Dedifferentiated amniotic fluid mesenchymal stem cell (primary cell): ENCODE measurements at regions not wholly inside any gene's neighbourhood (a gene's known extent, or its start where the extent isn't known, plus 50 kb on each side); places are given as distances from the start of the nearest gene placed in this dataset.
A peak's percentile ranks its signal among the peaks of the same experiment; 100 is the strongest.
"Not testable (repeated sequence)": the region's sequence is repeated elsewhere in the genome, so short reads cannot be mapped to it uniquely, and the experiment has no call there.

ENCODE experiments used
- DNase-seq: peaks from one replicate; pipeline ENCODE4 v3.0.0-alpha.2; 2016; ENCODE audit errors: extremely low spot score

DNA sequence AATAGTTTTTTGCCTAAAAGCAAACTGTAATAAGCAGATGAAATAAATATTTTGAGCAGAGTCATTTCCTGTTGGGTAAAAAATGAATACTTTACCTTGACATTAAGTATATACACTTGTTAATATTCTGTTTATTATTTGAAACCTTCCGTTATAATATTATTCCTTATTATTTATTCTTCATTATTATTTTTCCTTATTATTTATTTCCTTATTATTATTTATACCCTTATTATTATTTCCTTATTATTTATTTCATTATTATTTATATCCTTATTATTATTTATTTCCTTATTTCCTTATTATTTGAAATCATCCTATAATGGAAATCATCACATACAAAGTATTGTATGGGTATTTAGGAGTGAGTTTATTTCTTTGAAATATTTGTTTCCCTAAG, 232.2 kb upstream of the RBBP8 start:
- no peak for DNase-seq

DNA sequence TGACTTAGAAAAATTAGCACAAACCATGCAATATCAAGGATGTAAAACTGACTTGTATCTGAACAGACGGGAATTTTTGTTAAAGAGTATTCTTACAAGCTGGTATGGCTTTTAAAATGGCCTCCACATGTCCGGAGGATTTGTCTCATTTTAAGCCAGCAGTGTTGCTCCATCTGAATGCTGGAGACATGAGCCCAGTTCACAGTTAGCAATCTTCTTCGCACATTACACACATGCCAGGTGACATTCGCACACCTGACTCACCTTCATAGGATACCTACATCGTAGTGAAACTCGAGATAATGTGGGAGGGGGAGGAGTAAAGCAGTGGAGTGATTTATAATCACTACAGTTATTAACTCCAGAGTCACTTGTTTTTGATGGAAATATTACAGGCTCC, 231.8 kb upstream of the RBBP8 start:
- DNase-seq: no peak

DNA sequence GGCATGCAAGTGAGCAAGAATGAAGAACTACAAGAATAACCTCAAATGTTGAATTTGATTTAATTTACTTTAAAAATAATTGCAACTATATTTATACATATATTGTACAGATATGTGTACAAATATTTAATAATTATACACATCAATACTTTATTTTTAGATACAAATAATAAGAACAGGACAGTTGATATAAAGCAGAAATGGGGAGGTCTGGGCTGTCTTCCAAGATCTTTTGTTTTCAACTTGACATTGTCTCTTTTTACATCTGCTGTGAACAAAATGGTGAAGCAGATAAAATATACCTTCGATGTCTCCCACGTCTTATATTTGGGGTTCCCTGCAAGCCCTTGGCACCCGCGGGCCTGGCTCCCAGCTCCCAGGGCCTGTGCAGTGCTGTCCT, 231.3 kb upstream of the RBBP8 start:
- no peak for DNase-seq

DNA sequence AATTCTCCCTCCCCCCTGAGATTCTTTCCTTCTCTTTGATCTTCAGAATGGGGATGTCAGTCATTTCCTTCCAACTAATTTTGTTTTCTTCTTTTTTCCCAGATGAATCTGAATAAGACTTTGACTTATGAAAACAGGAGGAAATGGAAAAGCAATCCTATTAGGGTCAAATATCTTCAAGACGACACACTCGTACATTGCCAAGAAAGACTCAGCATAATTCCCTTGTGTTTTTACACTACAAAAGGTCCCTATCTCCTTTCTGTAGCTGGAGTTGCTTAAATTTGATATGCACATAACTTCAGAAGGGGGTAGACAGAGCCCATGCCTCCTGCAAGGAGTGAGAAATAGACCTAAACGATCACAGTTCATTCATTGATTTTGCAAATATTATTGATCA, 230.3 kb upstream of the RBBP8 start:
- no peak for DNase-seq

DNA sequence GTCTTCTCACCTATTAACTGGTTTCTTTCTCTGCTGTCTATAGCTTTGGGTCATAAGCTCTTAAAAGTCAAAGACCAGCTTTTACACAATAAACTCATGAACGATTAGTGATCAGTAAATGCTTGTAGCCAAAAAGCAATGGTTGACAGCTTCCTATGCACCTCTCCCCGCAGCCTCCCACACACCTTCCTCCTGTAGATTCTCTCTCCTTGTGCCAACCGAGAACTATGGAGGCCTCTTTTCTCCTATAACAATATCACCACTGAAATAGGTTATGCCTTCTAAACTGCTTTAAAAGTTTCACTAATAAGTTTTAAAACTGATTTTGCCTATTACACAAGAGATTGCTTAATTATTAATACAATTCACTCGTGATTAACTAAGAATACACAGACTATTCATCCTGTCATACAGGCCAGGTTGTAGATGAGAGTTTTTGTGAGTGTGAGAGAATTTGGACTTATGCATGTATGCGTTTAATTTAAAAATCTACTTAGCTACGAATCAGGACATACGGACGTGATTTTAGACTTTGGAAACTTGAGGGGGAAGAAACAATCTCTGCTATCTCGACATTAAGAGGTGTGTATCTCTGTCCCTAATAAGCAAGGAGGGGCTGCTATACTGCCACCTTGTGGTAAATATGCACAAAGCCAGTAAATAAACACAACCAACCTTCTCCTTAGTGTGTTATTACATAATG, 229.1 kb upstream of the RBBP8 start:
- DNase-seq: no peak

DNA sequence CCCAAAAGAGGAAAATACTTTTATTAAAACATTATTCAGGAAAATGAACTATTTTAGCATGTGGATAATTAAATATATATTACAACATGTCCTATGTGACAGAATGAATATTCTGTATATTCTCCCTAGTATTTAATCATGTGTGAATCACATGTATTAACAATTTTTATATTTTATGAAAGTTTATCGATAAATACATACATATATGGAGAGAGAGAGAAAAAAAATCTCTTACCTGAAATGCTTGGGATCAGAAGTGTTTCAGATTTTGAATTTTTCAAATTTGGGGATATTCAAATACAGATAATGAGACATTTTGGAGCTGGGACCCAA, 228.6 kb upstream of the RBBP8 start:
- no peak for DNase-seq

DNA sequence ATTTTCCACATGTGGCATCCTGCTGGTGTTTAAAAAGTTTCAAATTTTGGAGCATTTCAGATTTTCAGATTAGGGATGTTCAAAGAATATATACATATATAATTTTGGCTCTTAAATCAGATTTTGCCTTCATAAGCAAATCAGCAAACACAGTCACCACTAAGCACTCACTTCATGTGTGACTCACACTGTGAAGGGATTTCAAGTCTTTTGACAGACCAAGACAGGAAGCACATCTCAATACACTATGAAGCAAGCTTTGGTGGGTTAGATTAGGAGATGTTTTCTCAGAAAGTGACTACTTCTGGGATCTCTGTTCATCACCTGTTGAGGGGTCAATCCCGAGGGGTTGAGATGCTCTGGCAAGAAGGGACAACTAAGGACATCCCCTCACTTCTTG, 227.8 kb upstream of the RBBP8 start:
- peak; percentile 41 for DNase-seq

DNA sequence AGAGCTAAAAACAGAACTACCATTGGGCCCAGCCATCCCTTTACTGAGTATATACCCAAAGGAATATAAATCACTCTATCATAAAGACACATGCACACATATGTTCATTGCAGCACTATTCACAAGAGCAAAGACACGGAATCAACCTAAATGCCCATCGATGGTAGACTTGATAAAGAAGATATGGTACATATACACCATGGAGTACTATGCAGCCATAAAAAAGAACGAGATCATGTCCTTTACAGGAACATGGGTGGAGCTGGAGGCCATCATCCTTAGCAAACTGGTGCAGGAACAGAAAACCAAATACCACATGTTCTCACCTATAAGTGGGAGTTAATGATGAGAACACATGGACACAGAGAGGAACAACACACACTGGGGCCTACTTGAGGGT, 227.1 kb upstream of the RBBP8 start:
- not testable (repeated sequence) for DNase-seq

DNA sequence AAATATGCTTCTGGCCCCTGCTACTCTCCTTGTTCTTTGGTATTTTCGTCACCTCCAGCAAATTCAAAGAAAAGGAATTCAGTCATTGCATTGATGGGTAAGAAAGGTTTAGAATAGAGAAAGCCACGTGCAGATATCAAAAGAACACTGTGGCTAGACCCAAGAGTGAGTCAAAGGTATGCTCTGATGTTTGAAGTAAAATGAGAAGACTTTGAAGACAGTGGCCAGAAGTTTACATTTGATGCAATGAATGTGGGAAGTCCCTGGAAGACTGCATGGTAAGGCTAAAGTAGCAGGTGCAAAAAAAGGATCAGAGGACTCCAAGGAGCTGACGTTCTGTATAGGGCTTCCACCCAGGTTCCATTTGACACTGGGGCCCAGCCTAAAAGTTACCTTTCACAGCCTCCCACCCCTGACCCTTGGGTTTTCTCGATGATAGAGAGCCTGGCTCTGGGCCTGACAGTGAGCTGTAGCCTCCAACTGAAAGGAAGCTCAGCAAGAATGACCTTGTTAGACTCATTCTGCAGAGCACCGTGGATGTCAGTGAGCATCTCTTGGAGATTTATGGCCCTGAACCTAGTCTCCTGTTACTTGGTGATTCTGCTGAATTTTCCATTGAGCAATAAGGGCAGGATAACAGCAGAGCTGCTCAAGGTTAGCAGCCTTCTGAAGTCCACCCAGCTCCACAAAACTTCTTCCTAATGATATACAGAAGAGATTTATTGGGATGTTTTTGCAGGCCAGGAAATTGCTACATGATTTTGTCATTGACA, 223.7 kb upstream of the RBBP8 start:
- no peak for DNase-seq

DNA sequence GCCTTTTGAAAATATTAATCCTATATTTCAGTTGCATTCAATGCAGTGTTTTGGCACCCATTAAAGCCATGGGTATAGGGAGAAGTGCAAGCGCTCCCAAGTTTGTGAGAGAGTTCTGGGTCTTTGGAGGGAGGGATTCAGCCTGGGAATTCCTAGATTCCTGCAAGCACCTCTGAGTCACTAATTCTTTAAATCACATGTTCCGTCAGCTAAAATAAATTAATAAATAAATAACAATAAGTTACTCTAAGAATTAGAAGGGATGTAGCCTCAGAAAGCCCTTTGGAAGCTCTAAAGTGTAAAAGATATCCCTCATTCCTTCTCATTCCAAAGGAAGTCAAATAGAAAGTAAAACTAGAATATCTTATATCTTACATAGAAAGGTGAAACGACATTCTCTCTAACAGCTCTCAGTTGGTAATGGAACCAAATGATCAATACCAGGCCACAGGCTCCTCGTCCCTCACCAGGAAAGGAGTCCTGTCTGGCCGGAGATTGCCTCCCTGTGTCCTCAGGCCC, 222.4 kb upstream of the RBBP8 start:
- DNase-seq: no peak

DNA sequence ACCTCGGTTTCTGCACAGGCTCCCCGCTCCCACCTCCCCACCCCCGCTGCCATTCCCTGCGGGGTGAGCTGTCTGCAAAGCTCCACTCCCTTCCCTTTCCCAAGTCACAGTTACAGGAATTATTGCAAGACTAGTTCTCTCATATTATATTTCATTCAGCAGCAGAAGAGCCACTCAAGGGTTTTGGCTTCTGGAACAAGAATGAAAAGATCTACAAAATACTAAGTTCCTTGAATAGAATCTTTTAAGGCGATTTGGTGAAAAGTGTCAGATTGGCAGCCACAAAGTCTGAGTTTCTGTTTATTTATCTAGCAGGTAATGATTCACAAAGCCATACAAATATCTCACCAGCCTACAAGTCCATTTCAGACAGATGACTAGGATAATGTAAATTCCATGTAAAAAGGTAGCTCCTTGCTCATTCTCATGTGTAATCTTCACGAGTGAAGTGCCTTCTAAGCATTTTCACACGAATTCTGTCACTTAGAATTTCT, 221.9 kb upstream of the RBBP8 start:
- DNase-seq: peak; percentile 56

DNA sequence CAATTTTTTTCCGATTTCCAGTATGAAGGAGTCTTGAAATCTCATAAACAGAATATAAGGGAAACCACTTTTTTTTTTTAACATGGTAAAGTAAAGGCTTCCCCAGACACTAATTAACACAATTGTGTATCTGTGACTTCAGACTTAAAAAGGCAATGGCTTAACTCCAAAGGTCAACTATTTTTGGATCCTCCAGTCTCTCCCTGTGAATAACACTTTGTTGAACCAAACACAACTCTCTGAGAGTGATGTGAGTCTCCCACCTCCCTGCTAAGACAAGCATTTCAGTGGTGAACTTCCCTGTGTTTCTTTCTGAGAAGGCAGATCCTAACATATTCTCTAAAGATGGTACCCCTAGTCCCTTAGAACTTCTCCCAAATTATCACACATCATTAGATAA, 219.6 kb upstream of the RBBP8 start:
- no peak for DNase-seq

DNA sequence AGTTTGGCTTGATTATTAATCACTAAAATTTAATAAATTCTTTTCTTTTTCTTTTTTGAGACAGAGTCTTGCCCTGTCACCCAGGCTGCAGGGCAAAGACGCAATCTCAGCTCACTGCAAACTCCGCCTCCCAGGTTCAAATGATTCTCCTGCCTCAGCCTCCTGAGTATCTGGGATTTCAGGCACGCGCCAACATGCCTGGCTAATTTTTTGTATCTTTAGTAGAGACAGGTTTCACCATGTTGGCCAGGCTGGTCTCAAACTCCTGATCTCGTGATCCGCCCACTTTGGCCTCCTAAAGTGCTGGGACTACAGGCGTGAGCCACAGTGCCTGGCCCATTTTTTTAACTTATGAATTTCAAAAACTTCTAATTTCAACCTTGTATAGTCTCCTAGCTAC, 215.6 kb upstream of the RBBP8 start:
- not testable (repeated sequence) for DNase-seq

DNA sequence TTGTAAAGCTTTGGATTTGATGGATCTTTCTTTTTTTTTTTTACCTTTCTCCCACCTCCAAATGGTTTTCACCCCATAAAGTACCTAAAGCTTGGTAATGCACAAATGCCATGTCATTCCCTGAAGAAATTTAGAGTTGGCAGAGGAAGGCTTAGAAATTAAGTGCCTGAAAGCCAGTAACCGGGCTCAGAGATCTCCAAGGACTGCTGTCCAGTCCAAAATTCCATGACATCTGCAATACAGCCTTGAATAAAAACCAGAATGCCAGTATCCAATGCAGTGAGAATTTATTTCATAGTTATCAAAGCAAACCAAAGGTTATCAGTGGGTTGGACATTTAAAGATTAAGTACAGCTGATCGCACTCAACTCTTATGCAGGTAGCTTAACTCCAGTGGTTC, 209.9 kb upstream of the RBBP8 start:
- no peak for DNase-seq

DNA sequence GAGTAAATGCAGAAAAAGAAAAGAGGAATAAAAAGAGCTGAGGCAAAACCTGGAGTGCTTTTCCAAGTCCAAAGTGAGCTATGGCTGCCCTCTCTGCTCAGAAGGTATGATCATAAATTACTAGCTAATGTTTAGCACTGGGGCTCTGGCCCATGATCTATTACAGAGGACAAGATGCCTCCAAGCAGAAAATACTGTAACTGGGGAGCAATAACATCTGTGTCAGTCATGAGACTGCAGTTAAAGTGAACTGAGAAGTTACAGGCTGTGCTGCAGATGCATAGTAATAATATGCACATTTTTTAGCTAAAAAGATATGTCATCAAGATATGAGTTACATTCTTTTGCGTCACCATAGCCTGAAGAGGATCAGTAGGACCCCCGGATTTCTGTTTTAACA, 209.4 kb upstream of the RBBP8 start:
- DNase-seq: peak; percentile 28

DNA sequence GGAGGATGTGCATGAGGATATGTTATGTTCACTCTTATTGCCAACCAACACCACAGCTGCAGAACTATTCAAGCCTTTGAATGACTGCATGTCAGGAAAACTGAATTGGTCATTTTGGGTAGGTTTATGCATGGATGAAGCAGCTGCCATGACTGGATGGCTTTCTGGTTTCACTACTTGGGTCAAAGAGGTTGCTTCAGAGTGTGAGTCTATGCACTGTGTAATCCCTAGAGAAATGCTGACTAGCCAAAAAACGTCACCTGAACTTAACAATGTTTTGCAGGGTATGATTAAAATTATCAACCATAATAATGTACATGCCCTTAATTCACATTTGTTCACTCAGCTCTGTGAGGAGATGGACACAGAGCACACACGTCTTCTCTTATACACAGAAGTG, 206.7 kb upstream of the RBBP8 start:
- no peak for DNase-seq

DNA sequence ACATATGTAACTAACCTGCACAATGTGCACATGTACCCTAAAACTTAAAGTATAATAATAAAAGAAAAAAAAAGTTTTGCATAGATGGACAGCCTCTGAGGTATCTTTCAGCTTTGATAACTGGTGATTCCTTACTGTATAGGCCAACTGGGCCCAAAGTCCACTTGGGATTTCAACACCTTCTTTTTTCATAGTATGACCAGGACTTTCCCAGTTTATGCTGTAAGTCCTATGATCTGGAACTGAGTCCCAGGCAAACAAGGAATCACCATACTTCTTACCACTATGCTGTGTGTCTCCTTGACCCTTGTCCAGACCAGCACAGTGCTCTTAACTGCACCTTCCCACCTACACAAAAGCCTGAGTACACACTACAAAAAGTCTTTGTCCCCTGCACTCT, 205.1 kb upstream of the RBBP8 start:
- no peak for DNase-seq

DNA sequence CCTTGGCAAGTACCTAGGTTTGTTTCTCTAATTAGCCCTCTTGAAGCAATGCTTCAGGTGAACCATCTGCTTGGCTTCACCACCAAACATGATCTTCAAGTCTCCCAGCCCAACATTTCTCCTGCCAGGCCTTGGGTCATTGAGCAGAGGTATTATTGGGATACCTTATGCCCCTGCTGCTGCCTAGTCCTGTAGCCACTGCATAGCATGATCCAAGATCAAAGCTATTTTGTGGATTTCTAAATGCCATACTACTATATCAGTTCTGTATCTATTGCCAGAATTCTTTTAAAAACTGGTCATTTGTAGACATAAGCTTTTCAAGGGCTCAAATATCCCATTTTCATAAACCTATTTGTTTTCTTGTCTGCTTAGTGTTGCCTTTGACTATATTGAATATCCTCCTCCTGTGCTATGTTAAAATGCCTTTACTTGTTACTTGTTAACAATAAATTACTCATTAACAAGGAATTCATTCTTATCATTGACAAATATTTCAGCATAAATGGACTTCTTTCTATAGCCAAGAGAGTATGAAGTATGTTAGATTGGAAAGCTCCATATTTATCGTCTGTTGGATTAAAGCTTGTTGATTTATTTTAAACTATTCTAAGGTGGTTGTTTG, 204.5 kb upstream of the RBBP8 start:
- no peak for DNase-seq

DNA sequence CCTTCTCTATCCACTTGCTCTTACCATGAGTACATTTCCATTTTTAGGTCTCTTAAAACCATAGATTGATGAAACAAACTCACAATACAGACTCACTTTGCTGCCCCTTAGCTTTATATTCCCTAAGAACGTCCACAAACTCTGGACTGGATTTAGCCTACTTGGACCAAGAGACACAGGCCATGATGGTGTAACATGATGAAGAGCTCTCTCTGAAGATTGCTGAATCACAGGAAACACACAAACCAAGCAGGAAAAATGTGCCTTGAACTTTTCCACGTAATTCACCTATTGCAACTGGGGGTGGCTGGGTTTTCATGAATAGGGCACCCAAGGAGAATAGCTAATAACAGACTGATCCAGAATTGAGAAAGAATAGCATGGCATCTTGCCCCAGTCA, 201.7 kb upstream of the RBBP8 start:
- no peak for DNase-seq

DNA sequence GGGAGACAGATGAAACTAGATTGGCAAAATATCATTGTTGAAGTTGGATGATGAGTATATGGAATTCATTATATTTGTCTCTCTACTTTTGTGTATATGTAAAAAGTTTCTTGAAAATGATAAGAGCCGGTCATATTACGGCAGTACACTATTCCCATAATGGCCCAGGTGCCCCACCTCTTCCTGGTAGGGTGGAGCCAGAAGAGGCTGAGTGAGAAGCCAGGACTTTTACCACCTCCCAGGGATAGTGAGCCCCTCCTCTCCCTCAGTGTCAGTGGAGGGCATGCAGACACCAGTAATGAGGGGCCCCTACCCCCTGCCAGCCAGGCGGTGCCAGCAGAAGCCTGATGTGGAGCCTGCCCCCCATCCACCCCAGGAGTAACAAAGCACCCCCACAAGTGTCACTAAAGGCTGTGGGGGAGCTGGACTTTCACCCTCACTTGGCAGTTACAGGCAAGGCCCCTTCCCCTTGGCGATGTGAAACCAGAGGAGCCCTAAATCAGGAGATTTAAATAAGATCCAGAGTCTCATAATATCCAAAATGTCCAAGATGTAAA, 198.9 kb upstream of the RBBP8 start:
- no peak for DNase-seq

DNA sequence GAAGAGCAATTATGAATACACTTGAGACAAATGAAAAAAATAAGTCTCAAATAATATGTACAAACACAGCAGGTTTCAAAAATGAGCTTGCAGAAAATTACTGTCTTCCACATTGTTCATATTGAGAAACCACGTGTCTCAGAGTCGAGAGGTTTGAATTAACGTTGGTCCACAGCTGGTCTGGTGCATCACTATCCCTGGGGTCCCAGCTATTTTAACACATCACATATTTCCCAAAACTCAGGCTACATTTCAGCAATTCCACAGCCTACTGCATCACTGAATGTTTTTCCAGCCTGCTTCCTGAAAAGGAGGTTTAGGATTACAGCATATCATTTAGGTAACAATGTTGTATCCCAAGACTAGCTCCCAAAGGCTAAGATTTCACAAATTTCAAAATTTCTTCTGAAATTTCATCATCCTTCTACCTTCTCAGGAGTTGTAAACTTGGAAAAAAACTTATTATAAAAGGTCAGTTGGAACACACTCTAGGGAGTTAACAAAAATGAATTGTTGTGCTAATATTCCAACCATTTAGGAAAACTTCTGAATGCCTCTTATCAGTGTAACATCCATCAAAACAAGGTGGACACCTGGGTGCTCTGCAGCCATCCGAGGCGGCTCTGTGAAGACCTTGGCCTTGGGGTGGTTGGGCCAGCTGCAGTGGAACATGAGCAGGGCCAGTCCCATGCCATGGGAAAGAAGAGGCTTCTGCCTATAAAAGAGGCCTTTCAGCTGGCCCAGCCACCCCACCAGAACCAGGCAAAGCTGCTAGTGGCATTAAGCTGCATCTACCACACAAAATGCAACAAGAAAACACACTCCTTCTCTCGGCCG, 198.1 kb upstream of the RBBP8 start:
- peak; percentile 66 for DNase-seq

DNA sequence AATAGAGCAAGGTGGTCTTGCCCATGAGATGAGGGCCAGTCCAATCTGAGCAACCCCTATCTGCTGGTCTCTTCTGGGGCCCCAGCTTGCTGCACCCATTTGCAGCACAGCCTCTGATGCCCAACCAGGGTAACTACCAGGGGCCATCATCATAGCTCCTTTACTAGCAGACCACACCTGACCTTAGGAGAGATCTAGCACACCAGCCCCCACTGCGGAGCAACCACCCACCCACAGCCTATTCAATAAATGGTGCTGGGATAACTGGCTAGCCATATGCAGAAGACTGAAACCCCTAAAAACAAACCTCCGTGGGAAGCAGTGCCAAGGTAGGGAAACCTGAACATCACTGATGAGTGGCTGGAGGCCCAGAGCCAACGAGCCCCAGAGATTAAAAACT, 196.1 kb upstream of the RBBP8 start:
- DNase-seq: no peak
